ENCODE measurements at regions not wholly inside any gene's neighbourhood (a gene's known extent, or its start where the extent isn't known, plus 50 kb on each side); places are given as distances from the start of the nearest gene placed in this dataset.
"Not testable (repeated sequence)": the region's sequence is repeated elsewhere in the genome, so short reads cannot be mapped to it uniquely, and the experiment has no call there.

DNA sequence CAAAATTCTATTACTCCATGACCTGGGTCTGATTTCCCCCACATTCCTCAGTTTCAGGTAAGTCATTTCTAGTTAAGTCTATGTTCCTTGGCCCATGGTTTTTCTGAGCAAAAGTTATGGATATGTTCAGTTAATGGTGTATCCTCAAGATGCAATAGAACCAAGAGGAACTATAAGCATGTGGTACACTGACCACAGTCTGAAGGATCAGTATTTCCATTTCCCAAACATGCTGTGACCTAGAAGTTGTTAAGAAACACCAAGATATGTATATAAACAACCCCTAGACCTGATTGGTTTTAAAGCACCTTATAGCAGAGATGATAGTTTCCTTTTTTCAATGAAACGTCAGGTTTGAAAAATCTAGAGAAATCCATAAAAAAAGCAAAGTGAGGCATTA lies 94.2 kb upstream of the ABCB5 start:
- no peak for DNase-seq

DNA sequence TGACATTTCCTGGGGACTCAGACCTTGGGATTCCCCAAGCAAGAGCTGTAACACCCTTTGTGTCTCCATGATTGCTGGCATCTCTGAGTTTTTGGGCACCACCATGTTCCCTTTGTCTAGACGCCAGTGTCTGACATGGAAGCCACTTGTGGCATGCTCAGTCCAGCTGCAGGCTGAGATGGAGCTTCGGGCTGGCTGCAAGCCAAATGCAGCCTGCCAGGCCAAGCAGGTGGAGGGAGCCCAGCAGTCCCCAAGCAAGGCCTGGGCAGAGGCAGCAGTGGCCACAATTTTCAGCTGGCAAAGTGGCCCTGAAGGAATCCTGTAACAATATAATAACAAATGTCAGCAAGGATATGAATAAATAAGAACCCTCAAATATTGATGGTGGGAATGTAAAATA lies 86.2 kb upstream of the ABCB5 start:
- DNase-seq: no peak

DNA sequence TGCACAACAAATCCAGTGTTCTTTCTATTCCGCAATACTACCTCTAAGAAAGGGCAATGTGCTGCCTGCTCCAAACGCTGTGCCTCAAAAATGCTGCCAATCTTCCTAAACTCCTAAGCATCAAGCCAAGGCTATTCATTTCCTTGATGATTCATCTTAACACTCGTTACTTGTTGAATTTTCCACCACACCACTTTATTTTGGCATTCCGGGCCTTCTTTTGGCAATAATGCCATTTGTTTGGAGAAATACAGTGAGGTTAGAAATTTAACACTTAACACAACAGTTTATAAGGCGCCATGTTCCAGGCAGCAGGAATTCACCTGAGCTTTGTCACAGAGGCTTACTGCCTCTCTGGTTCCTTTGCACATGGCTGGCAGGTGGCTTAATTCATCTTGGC lies 82.6 kb upstream of the ABCB5 start:
- DNase-seq: no peak

DNA sequence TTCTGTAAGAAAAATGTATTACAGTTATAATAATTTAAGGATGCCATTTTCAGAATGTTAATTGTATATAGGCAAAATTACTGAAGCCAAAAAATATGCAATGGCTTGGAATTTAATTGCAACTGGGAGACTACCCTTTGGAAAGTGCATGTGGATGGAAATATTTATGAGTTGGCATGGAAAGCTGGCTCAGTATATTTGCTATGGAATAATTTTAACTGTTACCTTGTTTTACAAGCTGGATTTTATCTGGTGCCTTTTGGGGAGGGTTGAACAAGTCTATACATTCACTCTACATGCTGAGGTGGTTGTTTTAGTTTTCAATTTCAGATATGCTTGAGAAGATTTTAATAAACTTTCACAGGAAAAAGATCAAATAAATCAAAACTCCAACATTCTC lies 80.9 kb upstream of the ABCB5 start:
- DNase-seq: no peak

DNA sequence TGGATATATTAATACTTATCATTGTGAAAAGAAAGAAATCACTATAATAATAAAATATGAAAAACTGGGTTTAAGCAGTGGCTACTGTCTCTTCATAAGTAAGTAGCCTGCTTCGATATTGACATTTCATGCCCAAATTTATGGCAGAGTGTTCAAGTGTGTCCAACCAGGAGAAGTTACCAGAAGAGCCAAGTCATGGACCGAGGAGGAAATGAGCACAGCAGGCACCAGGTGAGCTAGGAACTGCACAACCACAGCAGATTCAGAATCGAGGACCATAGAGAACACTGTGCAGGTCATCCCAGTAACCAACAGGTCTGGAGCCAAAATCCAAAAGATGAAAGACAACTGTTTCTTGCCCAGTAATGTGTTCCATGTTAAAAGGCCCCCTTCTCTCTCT lies 79.9 kb upstream of the ABCB5 start:
- no peak for DNase-seq

DNA sequence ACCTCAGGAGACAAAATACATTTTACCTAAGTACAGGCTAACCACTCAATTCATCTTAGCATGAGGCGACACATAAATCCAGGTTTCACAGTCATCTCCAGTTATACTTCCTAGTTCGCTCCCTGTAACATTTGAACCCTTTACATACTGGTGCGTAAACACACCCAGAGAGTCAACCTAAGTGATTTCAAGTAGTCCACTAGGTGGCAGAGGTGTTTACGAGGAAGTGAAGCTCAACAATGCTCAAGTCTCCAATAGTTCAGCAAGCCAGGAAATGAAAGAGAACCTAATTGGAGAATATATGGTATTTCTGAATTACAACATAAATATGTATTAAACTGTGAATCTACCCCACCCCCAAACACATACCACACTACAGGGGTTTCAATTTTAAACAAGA lies 76.3 kb upstream of the ABCB5 start:
- no peak for DNase-seq

DNA sequence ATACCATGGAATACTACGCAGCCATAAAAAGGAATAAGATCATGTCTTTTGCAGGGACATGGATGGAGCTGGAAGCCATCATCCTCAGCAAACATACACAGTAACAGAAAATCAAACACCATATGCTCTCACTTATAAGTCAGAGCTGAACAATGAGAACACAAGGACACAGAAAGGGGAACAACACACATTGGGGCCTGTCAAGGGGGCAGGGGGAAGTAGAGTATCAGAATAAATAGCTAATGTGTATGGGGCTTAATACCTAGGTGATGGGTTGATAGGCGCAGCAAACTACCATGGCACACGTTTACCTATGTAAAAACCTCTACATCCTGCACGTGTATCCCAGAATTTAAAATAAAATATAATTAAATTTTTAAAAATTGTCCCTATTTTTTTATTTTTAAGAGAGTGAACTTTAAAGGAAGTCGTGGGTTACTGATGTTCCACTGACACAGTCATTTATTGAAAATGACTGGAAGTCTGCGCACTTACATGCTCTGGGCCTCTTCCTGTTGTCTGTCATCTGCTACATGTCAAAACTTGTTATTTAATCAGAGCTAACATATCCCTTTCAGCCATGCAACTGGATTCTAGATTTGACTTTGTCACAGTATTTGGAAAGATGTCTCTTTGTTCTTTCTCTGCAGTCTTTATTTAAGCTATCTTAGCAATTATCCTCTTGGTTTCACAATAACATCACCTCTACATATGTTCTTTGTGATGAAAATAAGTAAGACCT lies 73.7 kb upstream of the ABCB5 start:
- peak in 1 of 5 donors; percentile 28 for DNase-seq

DNA sequence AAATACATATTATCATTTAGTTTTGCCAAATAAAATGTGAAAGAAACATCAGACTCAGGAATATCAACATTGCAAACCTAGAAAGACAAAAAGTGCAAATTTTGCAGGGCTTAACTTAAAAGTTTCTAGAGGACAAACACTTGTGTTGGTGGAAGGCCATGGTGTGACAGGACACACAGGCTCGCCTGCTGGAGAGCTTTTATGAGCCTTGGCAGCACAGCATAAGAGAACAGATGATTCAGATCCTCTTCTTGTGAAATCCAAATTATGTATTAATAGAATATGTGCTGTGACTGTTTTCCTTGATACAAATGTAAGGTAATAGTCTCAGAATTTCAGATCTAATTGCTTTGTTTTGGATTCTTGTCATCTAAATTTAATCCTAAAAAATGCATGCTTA lies 72.9 kb upstream of the ABCB5 start:
- no peak for DNase-seq

DNA sequence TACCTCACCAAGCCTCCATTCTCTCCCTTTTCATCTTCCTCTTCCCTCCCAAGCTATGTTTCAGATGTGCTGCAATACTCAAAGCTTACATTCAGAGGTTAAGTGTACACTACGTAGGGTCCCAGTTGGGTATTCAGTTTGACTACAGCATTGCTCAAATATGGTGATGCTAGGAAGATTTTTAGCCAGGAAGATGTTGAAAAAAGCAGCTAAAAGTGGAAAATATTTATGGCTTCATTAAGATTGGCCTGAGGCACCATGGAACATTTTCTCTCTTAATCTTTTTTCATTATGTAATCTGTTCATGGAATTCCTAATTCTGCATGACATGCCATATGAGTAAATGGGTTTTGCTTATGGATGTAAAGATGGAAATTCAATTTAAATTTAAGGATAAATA lies 72.0 kb upstream of the ABCB5 start:
- DNase-seq: no peak

DNA sequence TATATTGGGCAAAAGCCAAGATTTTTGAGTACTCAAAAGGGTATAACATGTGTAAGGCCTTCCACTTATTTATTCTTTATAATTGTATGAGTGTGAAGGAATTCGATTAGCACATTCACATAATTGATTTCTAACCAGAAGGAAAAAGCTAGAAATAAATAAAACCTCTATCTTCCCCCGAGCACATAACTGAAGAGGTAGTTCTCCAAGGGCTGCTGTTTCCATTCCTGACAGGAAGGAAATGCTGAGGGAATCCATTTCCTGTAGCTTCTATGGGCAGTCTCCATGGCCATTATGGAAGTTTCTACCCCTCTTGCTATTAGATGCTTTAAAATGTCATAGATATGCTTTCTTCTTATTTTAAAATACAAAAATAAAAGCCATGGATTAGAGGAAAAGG lies 70.5 kb upstream of the ABCB5 start:
- DNase-seq: no peak

DNA sequence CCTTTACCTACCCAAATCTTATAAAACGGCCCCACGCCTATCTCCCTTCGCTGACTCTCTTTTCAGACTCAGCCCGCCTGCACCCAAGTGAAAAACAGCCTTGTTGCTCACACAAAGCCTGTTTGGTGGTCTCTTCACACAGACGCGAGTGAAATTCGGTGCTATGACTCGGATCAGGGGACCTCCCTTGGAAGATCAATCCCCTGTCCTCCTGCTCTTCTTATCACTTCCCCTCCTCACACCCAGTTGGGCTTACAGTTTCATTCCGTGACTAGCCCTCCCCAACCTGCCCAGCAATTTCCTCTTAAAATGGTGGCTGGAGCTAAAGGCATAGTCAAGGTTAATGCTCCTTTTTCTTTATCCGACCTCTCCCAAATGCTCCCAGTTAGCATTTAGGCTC lies 68.5 kb upstream of the ABCB5 start:
- DNase-seq: not testable (repeated sequence)

DNA sequence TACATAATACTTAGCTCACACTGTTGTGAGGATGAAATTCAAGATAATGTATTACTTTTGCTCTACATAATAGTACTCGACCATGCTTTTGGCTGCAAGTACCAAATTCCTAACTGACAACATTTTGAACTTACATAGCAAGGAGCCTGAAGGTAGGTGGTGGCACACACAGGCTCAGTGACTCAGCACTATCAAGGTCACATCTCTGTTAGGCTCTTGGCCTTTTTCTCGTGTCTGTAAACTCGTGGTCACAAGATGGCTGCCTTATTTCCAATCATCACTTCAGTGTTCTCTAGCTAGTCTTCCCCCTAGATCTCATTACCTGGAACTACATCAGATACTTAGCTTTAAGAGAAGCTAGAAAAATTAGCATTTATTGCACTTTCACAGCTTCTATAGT lies 61.4 kb upstream of the ABCB5 start:
- no peak for DNase-seq

DNA sequence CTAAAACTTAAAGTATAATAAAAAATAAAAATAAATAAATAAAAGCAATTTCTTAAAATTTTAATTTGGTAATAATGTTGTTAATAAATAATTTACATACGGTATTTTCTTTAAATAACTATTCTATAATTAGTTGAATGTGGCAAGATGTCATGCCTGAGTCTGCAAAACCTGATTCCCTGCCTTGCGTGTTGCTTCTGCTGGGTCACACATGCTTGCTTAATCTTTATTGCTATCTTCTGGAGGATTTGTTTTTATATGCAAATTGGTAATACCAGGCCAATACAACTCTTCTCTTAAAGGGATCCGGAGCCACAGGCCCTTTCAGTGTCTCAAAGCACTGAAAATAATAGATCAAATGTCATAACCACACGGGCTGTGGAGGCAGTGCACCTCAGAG lies 59.4 kb upstream of the ABCB5 start:
- no peak for DNase-seq

DNA sequence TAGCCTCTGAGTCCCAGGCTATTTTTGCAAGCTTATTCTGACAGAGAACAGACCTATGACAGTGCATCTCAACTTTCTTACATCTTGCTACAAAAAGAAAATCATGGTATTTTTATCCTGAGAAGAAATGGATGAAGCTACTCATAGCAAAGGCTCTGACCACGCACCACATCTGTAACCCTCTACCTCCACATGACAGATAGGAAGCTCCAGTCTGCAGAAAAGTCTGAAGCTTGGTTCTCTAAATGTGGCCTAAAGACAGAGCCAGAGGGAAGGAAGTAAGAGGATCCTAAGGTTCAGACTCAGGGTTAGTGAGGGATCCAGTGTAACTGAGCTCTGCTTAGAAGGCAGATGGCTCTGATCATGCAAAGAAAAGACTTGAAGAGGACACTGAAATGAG lies 58.4 kb upstream of the ABCB5 start:
- no peak for DNase-seq

DNA sequence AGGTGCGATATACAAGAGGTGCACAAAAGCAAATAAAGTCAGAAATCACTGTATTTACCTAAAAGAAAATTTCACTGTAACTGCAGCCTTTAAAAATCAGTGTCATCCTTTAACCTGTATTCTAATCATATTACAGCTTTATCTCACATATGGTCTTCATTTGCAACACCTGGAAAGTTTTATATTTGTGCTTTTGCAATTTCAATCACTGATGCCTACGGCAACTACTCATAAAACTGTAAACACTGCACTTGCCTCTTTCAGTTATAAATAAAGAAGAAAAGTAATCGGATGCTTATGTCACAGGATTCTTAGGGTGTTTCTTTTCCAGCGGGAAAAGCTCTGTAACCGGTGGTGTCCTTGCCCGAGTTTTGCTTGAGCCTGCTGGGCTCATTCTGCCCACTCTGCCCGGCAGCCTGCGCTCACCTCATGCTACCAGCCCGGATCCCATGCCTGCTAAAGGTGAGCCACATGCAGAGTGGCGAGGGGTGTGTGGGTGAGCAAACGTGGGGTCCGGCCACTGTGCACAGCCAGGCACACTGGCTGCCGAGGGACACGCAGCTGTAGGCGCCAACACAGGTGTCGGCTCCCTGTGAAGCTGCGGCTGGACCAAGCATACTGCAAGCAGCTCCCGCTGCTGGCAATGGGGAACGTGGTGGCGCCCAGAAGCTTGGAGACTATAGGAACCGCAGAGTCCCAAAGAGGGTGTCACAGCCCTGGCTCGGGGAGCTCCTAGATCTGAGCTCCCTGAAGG lies 56.3 kb upstream of the ABCB5 start:
- no peak for DNase-seq

DNA sequence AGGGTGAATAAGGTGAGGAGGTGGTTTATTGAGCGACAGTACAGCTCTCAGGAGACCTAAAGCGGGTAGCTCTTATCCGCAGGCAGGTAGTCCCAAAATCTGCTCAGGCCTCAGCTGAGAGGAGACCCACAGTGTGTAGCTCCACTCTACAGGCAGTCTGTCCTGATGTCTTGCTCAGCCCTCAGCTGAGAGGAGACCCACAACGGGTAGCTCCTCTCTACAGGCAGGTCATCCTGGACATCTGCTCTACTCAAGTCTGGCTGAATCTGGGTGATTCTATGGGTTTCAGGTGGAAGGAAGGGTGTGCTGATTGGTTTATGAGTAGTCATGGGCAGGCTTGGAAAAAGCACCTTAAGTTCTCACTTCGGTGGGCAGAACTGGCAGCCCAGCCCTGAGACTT lies 55.6 kb upstream of the ABCB5 start:
- no peak for DNase-seq

DNA sequence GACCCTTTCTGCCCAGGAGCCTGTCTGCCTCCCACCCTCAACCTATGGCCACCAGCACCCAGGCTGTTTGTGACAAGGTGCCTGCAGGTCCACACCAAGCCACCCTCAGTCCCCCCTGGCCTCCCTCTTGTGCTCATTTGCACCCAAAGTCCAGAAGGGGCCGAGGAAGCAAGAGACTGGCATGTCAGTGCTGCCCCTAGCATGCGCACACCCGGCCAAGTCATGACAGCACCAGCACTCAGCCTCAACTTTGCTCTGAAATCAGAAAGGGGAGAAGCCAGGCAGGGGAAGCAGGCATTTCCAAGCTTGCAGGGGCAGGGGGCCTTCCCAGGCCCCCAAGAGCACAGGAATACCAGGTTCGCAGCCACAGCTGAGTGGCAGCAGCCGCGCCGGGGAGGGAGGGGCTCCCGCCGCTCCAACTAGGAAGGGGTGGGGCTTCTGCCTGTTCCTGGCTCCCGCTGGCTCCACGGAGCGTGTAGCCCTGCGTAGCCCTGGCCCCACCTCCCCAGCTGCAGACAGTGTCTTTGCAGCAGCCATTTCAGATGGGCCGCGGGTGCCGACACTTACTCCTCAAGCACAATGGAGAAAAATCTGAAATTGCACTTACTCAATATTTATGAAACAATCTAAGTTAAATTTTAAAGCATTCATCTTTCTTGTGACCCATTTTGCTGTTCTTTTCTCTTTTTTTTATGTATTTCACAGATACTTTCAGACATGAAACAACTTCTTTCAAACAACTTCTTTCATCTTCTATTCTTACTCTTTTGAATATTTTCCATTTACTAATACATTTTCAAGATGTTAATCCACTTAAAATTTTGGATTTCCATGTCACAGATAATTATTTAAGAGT lies 54.9 kb upstream of the ABCB5 start:
- DNase-seq: no peak

DNA sequence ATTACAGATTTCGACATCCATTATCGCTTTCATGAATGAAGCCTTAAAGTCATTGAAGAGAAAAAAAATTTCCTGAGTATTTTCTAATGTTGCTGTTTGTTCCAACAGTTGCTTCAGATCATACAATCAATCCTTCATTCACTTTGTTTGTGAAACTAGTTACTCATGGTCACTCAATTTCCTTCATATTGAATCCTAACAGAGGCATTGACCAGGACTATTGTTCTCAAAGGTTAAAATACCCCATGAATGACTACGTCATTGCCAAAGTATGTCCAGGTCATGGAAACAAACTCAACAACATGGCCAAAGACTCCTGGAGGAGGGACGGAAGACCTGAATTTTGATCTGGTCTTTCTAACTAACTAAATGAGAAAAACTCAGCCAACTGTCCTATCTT lies 54.0 kb upstream of the ABCB5 start:
- no peak for DNase-seq

DNA sequence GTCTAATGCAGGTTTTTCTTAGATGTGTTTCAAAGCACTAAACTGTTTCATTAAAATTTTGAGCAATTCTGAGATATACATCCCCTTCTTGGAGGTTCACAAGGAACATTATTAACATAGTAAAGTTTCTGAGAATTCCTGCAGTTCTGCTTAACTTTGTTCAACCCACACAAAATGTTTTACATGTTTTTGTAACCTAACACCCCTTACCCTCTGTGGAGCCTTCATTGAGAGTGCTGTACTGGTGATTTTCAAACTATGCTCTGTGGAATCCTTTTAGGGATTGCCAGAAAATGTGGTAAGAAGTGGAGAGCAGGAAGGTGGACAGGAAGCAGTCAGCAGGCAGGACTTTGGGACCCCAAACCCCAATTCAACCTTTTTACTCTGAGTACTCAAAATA lies 53.6 kb upstream of the ABCB5 start:
- DNase-seq: no peak

DNA sequence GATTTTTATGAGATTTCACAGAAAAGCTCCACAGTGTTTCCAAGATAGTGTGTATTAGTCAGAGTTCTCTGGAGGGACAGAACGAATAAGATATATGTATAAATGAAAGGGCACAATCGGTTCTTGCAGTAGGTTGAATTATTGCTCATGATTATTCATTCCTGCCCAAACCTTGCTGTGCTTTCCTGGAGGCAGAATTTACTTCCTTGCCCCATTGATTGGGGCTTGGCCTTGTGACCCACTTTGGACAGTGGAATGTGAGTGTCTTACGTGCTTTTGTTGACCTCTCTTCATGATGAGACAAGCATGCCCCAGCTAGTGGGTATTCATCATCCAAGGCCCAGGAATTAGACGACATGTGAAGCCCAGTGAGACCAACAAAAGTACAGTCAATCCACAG lies 53.0 kb upstream of the ABCB5 start:
- no peak for DNase-seq

Data from T-helper 1 cell (primary cell).